ENCODE measurements at regions not wholly inside any gene's neighbourhood (a gene's known extent, or its start where the extent isn't known, plus 50 kb on each side); places are given as distances from the start of the nearest gene placed in this dataset.

DNA sequence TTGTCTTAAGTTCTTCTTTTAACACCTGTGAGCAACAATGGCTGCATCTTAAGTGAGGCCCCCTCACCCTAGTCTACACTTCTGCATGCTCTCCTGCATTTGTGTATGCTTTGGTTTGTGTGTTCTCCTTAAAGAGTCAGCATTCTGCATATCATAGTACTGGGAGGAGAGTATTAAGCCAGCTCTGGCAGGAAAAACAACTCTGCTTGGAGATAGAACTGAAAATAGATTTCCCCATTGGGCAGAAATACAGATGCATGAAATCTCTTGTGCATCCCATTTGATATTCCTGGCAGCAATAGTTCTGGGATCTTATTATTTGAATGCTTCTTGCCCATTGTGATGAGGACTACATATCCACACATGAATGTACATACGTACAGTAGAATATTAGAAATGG is 70.6 kb upstream of the PRICKLE1 start:
- Histone ChIP-seq H3K27ac (no peak overlapping the region), H3K4me1 (peaks cover 0 to 7% (median 0%) of the 10 kb centered on the region in 4 donors), H3K9me3 (peaks cover 0 to 13% (median 0%) of the 10 kb centered on the region in 4 donors), H3K4me3 (no peak overlapping the region), H3K27me3 (no peaks in the 10 kb centered on the region), H3K36me3 (no peaks in the 10 kb centered on the region)
- WGBS, 2 donors = 56 to 73% methylated on average over 1 of the region's 1 CpG
- no peak for DNase-seq (ENCODE audit: low spot score in 2 of 2)
- TF ChIP-seq, protein P1, sequence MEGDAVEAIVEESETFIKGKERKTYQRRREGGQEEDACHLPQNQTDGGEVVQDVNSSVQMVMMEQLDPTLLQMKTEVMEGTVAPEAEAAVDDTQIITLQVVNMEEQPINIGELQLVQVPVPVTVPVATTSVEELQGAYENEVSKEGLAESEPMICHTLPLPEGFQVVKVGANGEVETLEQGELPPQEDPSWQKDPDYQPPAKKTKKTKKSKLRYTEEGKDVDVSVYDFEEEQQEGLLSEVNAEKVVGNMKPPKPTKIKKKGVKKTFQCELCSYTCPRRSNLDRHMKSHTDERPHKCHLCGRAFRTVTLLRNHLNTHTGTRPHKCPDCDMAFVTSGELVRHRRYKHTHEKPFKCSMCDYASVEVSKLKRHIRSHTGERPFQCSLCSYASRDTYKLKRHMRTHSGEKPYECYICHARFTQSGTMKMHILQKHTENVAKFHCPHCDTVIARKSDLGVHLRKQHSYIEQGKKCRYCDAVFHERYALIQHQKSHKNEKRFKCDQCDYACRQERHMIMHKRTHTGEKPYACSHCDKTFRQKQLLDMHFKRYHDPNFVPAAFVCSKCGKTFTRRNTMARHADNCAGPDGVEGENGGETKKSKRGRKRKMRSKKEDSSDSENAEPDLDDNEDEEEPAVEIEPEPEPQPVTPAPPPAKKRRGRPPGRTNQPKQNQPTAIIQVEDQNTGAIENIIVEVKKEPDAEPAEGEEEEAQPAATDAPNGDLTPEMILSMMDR (IDR thresholded peaks at IDR 0.05) = no peak
- TF ChIP-seq POLR2A (IDR thresholded peaks at IDR 0.05) = no peak
- no peak for TF ChIP-seq EP300 (IDR thresholded peaks at IDR 0.05)

DNA sequence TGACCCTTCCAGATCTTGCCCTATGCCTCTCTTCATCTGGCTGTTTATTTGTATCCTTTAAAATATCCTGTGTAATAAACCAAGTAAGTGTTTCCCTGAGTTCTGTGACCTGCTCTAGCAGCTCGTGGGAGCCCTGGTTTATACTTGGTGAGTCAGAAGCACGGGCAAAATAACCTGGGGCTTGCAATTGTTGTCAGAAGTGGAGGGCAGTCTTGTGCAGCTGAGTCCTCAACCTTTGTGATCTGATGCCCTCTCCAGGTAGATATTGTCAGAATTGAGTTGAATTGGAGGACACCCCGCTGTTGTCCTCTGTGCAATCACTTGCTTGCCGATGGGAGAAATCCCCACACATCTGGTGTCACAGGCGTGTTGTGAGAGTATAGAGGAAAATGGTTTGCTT is 62.5 kb upstream of the PRICKLE1 start:
- no peak overlapping the region for H3K27ac ChIP-seq
- no peaks in the 10 kb centered on the region for H3K27me3 ChIP-seq
- WGBS, 2 donors = 70 to 73% methylated on average over 5 of the region's 5 CpGs
- no peak for DNase-seq (ENCODE audit: low spot score in 2 of 2)
- no peaks in the 10 kb centered on the region for H3K9me3 ChIP-seq
- TF ChIP-seq EP300 (IDR thresholded peaks at IDR 0.05) (no peak), POLR2A (IDR thresholded peaks at IDR 0.05) (no peak)
- TF ChIP-seq, protein P1 (IDR thresholded peaks at IDR 0.05) = no peak
- H3K4me1 ChIP-seq = no peaks in the 10 kb centered on the region
- H3K4me3 ChIP-seq = no peak overlapping the region
- H3K36me3 ChIP-seq = no peaks in the 10 kb centered on the region

DNA sequence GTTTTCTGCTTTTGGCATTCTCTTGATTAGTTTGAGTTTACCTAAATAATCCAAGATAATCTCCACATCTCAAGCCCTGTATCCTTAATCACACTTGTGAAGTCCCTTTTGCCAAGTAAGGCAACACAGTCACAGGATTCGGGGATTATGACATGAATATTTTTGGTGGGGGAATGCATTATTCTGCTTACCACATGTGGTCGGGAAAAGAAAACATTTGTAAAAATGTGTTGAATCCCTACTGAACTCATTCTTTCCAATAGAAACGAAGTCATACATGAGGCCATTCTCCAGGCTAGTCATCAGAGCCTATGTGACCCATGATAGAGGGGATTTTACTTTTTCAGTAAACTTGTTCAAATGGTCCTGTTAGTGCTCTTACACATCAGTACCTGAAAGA is 58.5 kb upstream of the PRICKLE1 start:
- H3K27ac ChIP-seq = no peak overlapping the region
- H3K27me3 ChIP-seq = no peaks in the 10 kb centered on the region
- H3K36me3 ChIP-seq = no peaks in the 10 kb centered on the region
- WGBS, 2 donors = 52 to 64% methylated on average over 3 of the region's 3 CpGs
- DNase-seq (ENCODE audit: low spot score in 2 of 2) = no peak
- TF ChIP-seq EP300 (IDR thresholded peaks at IDR 0.05) (no peak), POLR2A (IDR thresholded peaks at IDR 0.05) (no peak)
- TF ChIP-seq, protein P1 (IDR thresholded peaks at IDR 0.05) = no peak
- no peaks in the 10 kb centered on the region for H3K4me1 ChIP-seq
- H3K9me3 ChIP-seq = no peaks in the 10 kb centered on the region
- H3K4me3 ChIP-seq = no peak overlapping the region

DNA sequence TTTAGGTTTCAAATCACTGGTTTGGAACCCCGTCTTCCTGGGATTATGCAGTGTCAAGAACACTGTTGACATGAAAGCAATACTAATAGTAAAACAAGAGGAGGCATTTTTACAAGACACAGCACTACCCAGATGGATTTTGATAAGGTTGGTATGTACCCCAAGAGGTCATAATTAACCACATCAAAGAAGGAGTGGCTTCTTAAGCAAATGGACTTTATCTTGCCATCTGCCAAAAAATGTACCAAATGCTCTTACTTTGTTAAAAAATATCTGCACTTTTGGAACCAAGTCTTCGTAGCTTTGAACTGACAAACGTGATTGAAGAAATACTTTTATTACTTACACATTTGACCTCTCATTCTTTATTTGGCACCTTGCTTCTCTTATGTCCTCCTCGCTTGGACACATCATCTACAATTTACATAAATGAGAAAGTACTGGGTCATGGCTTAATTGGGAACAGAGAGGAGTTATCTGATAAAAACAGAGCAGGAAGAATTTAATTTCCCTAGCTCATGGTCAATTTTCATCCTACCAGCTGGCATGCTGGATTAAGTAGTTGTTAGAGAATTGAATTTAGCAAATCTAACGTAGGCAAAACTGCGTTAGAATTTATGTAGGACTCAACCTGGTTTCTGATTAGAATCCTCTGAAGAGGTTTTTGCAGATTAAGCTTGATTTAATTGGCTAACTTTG is 54.5 kb upstream of the PRICKLE1 start:
- TF ChIP-seq, protein P1 (IDR thresholded peaks at IDR 0.05) = no peak
- TF ChIP-seq EP300 (IDR thresholded peaks at IDR 0.05) = no peak
- no peak for TF ChIP-seq POLR2A (IDR thresholded peaks at IDR 0.05)
- no peaks in the 10 kb centered on the region for H3K9me3 ChIP-seq
- WGBS, 2 donors = 74 to 83% methylated on average over 6 of the region's 6 CpGs
- H3K4me3 ChIP-seq = no peak overlapping the region
- no peak for DNase-seq (ENCODE audit: low spot score in 2 of 2)
- no peak overlapping the region for H3K27ac ChIP-seq
- H3K27me3 ChIP-seq = no peaks in the 10 kb centered on the region
- H3K4me1 ChIP-seq = no peaks in the 10 kb centered on the region
- H3K36me3 ChIP-seq = no peaks in the 10 kb centered on the region

DNA sequence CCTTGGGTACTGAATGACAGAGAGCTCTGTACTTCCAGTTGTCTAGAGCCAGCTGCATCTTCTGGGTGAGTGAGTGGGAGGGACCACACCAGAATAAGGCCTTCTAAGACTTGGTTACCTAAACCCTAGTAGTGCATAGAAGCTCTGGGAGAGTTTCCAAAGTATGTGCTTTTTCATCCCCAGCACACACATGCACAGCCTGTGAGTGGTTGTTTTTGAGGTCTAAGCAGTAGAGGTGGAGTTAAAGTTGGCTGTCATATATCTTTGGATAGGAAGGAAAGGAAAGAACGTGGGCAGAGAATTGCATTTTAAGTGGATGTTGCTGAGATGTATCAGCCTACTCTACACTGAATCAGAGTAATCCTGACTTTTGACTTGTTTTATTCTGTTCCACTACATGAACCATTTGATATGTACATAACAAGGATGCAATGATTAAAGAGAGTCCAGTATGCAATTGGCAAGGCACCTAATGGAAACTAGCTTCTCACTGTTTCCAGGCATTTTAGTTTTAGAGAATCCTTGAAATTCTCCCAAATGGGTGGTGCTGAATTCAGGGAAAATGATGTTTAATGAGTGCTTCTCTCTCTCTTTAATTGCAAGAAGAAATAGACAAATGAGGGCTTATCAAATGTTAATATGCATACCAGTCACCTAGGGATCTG is 51.8 kb upstream of the PRICKLE1 start:
- Histone ChIP-seq H3K4me1 (no peaks in the 10 kb centered on the region), H3K4me3 (no peak overlapping the region), H3K9me3 (no peaks in the 10 kb centered on the region), H3K27me3 (no peaks in the 10 kb centered on the region), H3K36me3 (no peaks in the 10 kb centered on the region), H3K27ac (no peak overlapping the region)
- TF ChIP-seq EP300 (IDR thresholded peaks at IDR 0.05) = no peak
- TF ChIP-seq, protein P1 (IDR thresholded peaks at IDR 0.05) = no peak
- no peak for TF ChIP-seq POLR2A (IDR thresholded peaks at IDR 0.05)
- no peak for DNase-seq (ENCODE audit: low spot score in 2 of 2)
- WGBS, 2 donors = 42 to 60% methylated on average over 1 of the region's 1 CpG

Measured in tibial nerve (tissue), 4 donors.